ENCODE measurements at regions not wholly inside any gene's neighbourhood (a gene's known extent, or its start where the extent isn't known, plus 50 kb on each side); places are given as distances from the start of the nearest gene placed in this dataset.

- no peak for DNase-seq (ENCODE audit: low spot score)
These were observed 634.5 kb upstream of the TMEM132C start for GRCh38 chr12:127632461-127632860.

GRCh38 chr12:127635838-127636237, 631.1 kb upstream of the TMEM132C start:
- DNase-seq (ENCODE audit: low spot score) = no peak

GRCh38 chr12:127636882-127637281, 630.1 kb upstream of the TMEM132C start:
- DNase-seq (ENCODE audit: low spot score) = no peak

- DNase-seq (ENCODE audit: low spot score) = no peak
These were observed 626.6 kb upstream of the TMEM132C start for GRCh38 chr12:127640181-127640886.

- no peak for DNase-seq (ENCODE audit: low spot score)
These were observed 624.8 kb upstream of the TMEM132C start for GRCh38 chr12:127642208-127642607.

GRCh38 chr12:127648321-127648720, 618.6 kb upstream of the TMEM132C start:
- no peak for DNase-seq (ENCODE audit: low spot score)

GRCh38 chr12:127649961-127650360, 617.0 kb upstream of the TMEM132C start:
- no peak for DNase-seq (ENCODE audit: low spot score)

GRCh38 chr12:127650626-127651025, 616.3 kb upstream of the TMEM132C start:
- DNase-seq (ENCODE audit: low spot score) = no peak

- DNase-seq (ENCODE audit: low spot score) = no peak
These were observed 614.7 kb upstream of the TMEM132C start for GRCh38 chr12:127652281-127652680.

GRCh38 chr12:127654383-127654985, 612.5 kb upstream of the TMEM132C start:
- DNase-seq (ENCODE audit: low spot score) = no peak

GRCh38 chr12:127655691-127656090, 611.3 kb upstream of the TMEM132C start:
- DNase-seq (ENCODE audit: low spot score) = no peak

GRCh38 chr12:127656266-127656665, 610.7 kb upstream of the TMEM132C start:
- no peak for DNase-seq (ENCODE audit: low spot score)

- no peak for DNase-seq (ENCODE audit: low spot score)
These were observed 609.9 kb upstream of the TMEM132C start for GRCh38 chr12:127657036-127657435.

- no peak for DNase-seq (ENCODE audit: low spot score)
These were observed 606.0 kb upstream of the TMEM132C start for GRCh38 chr12:127660961-127661360.

GRCh38 chr12:127663716-127664115, 603.3 kb upstream of the TMEM132C start:
- no peak for DNase-seq (ENCODE audit: low spot score)

GRCh38 chr12:127664901-127665300, 602.1 kb upstream of the TMEM132C start:
- no peak for DNase-seq (ENCODE audit: low spot score)

GRCh38 chr12:127667131-127667685, 599.8 kb upstream of the TMEM132C start:
- DNase-seq (ENCODE audit: low spot score) = no peak

GRCh38 chr12:127670294-127670693, 596.7 kb upstream of the TMEM132C start:
- no peak for DNase-seq (ENCODE audit: low spot score)

GRCh38 chr12:127670796-127671195, 596.2 kb upstream of the TMEM132C start:
- no peak for DNase-seq (ENCODE audit: low spot score)

GRCh38 chr12:127675936-127676335, 591.0 kb upstream of the TMEM132C start:
- no peak for DNase-seq (ENCODE audit: low spot score)

GRCh38 chr12:127677537-127678131, 589.3 kb upstream of the TMEM132C start:
- DNase-seq (ENCODE audit: low spot score) = peak; percentile 11

GRCh38 chr12:127678945-127679344, 588.0 kb upstream of the TMEM132C start:
- DNase-seq (ENCODE audit: low spot score) = no peak

- DNase-seq (ENCODE audit: low spot score) = no peak
These were observed 586.5 kb upstream of the TMEM132C start for GRCh38 chr12:127680516-127680915.
